ENCODE measurements at regions not wholly inside any gene's neighbourhood (a gene's known extent, or its start where the extent isn't known, plus 50 kb on each side); places are given as distances from the start of the nearest gene placed in this dataset.

DNA sequence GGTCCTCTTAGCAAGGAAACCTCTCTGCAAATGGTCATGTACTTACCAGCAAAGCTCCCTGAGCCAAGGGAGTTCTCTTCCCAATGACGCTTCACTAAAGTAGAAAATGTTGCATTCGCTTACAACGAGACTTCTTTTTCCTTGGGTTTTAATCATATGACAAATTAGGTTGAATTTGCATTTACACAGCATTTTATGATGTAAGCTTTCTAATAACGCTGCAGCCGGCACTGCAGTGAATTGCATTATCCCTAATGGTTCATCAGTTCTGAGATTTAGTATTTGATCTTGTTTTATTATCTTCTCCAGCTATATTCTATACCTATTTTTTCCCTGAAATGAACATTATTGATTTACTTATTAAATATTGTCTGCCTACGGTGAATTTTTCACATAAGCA, 339.3 kb upstream of the PFKP start:
- DNase-seq (ENCODE audit: low spot score), result no peak

DNA sequence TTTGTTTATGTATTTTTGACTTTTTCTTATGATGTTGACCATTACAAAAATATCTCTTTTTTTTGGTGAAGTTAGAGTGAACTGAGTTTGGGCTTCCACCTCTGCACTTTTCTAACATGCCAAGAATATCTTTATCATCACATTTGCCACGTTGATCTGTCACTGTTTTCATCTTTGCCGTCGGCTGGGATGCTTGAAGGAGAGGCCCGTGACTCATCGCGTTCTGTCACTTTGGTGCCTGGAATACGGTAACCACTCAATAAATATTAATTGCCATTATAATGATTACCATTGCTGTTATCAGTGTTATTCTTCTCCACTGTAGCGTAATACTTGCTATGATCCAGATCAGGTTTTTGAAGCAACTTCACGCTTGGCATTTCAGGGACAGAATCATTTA, 350.8 kb upstream of the PFKP start:
- DNase-seq (ENCODE audit: low spot score), result no peak

DNA sequence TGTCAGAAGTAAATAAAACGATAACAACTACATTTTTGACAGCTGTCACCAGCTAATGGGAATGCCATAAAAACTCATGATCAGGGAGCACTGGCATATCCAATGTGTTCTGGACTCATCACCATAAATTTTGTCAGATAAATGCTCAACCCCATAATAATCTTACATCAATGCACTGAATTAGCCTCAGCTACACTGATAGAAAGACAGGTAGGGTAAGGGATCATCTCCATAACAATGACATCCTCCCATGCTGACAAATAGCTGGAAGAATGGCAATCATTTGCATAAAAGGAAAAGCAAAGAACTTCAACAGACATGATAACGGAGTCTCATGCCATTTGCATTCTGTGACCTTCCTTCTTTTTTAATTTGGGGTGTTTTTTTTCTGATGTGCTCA, 352.8 kb upstream of the PFKP start:
- no peak for DNase-seq (ENCODE audit: low spot score)

DNA sequence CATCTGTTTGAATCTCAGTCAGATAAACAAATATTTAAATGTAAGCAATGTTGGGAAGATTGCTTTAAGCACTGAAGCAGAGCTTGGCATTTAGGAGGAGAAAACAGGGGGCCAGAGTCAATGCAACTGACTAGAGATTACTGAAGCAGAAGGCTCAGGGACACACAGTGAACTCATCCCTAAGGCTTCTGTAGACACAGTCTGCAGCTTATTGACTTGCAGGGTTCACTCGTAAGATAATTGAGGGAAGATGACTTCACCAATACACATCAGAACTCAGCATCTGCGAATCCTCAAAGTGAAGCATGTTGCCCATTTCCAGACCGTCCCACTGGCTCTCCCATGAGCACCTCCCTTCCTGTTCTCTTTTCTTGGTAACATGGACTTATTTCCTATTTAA, 363.4 kb upstream of the PFKP start:
- no peak for DNase-seq (ENCODE audit: low spot score)

DNA sequence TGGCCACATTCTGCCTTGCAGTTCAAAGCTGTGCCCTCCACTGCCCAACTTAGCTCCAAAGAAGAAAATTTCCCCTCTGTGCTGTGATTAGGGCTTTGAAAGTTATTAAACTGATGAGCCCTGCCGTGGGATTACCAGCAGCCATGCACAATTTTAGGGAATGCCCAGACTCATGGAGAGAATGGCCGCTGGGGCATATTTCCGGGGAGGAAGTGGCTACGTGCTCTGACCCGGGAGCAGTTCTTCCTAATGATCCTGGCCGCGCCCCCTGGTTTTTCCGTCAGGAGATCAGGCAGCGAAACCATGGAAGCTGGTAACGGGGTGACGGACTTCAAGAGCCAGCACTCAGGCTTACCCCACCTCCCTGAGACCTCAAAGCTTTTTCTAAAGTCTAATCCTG, 365.5 kb upstream of the PFKP start:
- no peak for DNase-seq (ENCODE audit: low spot score)

DNA sequence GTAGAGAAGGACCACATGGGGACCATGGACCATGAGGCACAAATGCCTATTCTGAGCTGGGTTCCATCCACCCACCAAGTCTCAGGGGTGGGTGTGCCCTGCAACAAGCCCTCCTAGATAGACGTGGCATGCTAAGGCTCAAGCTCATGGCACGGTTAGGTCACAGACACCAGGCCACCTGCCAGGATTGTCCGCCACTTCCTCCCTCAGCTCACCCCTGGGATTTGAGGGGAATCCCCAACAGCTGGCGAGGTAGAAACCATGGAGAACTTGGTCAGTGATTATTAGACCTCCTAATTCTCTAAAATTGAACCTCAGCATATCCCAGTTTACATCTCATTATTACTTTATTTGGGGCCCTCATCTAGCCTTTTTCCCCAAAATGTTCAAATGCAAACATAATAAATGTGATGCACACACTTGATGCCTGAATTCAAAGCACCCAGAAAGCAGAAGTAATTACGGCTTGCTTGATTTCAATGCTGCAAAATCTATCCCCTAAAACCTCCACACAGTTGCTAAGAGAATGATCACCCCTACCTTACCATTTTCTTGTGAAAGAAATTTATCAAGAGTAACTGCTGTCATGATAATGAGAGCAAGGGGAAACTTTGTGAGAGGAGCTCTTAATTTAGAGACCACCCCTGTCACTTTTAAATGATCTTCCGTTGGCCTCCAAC, 366.6 kb upstream of the PFKP start:
- DNase-seq (ENCODE audit: low spot score), result no peak

DNA sequence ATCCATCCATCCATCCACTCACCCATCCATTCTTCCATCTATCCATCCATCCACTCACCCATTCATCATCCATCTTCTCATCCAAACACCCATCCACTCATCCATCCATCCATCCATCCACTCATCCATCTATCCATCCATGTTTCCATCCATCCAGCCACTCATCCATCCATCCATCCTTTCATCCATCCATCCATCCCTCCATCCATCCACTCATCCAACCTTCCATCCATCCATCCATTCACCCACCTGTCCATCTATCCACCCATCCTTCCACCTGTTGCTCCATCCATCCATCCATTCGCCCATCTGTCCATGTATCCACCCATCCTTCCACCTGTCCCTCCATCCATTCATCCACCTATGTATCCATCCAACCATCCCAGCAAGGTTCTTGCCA, 378.4 kb upstream of the PFKP start:
- no peak for DNase-seq (ENCODE audit: low spot score)

DNA sequence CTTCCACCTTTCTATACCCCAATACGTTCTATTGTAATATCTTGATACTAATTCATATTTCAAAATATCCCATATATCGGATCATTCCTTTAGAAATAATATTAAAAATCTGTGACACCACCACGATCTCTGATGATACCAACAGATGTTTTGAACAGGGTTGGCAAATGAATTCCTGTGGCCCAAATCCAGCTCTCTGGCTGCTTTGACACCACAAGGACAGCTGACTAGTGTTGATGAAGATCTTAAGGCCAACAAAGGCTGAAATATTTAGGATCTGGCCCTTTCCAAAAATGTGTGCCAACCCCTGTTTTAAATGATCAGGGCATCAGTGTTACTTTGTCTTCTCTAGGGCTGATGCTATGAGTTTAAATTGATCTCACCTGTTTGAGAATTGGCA, 380.7 kb upstream of the PFKP start:
- no peak for DNase-seq (ENCODE audit: low spot score)

DNA sequence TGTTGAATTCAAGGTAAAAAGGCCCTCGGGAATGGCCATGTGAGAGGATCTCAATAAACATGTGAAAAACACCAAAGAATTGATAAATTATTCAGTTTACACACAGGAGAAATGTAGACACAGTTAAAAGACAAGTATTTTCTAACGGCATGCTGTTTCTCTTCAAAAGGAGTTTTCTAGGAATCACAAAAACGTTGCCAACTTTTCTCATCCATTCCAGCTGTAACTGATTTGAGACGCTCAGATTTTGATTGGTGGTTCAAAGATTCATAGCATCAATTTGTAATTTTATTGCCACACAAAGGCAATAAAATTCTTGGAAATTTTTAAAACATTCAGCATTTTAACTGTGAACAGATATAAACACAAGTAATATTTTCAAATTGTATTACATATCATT, 384.9 kb upstream of the PFKP start:
- DNase-seq (ENCODE audit: low spot score), result no peak

DNA sequence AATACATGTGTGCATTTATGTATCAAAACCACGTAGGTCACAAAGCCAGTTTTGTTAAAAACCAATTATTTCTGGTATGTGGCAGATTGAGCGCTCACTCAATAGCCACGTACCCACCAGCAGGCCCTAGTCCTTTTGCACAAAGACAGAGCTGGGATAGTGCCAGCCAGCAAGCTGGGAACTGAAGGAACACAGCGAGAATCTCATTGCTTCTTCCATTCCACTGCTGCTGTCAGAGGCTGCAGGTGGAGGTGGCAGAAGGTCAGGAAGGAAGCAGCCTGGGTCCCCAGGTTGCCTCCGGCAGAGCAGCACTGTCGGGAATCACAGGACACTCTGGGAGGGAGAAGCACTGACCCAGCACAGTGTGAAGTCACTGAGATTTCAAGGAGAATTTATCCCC, 385.5 kb upstream of the PFKP start:
- peak; percentile 68 for DNase-seq (ENCODE audit: low spot score)

DNA sequence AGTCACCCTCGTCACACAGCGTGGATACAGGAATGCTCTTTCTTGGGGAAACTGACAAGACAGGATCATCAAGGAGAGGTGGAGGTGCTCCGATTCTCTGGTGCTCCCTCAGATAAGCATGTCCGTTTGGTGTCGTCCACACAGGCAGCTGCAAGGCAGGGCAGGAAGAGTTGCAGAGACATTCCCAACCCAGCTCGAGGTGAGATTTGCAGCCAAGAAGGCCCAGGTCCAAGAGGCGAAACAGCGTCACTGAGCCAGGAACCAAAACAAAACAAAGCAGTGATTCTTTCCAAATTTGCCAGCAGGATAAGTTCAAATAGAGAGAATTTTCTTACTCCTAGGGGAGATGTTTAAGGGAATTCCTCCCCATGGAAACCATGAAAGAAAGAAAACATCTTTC, 386.5 kb upstream of the PFKP start:
- peak; percentile 46 for DNase-seq (ENCODE audit: low spot score)

DNA sequence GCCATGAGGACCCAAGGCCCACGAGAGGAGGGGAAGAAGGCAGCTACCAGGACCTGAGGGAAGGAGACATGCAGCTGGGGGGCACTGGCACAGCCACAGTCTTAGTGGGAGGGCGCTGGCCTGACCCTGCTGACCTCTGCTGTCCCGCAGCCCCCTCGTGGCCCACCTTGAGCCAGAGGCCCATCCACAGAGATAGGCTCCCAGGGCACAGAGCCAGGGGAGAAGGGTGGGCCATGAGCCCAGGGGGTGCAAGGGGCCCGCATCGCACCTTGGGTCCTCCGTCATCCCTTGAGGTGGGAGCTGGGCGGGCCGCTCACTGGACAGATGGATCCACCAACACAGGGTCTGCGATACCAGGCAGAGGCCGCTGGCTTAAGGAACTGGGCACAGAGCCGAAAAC, 387.7 kb upstream of the PFKP start:
- DNase-seq (ENCODE audit: low spot score), result no peak

DNA sequence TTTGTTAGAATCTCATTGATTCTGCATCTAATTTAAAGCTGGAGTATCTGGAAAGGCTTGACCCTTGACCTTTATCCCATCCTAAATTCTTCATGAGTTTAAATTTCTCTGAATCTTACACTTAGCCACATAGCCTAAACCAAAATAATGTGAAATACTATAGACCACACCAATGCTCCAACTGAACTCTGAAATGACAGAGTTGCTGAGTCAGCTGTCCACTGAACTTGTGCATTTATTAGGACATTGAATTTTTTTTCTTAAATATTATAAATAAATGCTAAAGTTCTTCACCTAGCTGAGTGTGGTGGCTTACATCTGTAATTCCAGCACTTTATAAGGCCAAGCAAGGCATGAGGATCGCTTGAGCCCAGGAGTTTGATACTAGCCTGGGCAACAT, 390.9 kb upstream of the PFKP start:
- DNase-seq (ENCODE audit: low spot score), result no peak

DNA sequence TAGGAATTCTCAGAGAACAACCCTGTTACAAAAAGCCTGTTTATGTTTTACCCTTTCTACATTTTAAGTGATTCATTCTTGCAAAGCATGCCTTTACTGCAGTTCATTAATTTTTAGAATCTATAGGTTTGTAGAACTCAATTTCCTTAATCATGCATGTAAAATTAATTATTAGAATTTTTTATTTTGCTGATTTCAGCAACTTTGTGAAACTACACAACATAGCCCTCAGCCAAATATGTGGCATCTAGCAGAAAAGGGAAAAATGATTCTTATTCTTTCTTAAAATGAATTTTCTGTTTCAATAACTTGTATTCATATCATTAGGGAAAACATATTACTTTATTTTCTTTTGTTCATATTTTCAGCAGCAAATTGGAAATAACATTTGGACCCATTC, 392.9 kb upstream of the PFKP start:
- no peak for DNase-seq (ENCODE audit: low spot score)

DNA sequence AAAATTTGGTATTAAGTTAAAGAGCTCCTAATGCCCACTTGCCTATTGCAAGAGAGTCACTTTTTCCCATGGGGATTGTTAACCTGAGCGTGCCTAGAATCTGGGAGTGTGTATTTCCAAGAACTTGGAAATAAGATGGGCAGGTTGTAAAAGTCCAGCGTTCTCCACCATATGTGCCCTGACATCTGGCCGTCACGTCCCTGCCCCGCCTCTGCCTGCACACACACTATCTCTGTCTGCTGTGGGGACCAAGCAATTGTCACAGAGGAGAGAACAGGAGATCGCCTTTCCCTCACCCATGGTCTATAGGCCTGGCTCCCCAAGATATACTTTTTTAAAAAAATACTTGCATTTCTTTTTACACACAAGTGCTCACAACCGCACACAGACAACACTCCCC, 396.5 kb upstream of the PFKP start:
- DNase-seq (ENCODE audit: low spot score), result no peak

DNA sequence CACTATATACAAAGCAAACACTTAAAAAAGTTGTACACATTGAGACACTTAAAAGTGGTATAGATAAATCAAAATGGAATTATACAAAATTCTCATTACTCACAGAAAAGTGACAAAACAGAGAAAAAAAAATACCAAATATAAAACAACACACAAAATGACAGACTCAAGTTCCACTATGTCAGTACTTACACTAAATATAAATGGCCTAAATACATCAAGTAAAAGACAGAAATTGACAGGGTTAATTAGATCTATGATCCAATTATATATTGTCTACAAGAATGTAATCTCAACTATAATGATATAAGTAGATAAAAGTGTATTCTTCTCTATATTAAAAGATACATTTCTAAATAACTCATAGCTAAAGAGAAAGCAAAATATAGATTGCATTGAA, 401.6 kb upstream of the PFKP start:
- DNase-seq (ENCODE audit: low spot score), result no peak

DNA sequence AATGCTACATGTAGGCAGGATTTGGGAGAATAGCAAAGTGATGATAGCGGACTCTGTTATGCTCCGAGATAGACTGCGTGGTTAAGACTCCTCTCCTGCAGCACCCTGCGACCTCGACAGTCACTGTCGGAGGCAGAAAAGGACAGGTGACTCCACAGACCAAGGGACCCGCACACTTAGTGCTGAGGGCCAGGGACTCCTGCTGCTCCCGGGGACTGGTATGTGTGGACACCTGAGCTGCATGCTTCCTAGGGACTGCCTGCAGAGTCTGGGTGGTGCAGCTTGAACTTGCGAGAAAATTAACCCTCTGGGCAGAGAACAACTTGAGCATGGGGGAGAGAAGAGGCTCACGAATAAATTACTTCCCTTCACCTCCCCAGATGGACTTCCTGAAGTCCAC, 407.1 kb upstream of the PFKP start:
- DNase-seq (ENCODE audit: low spot score), result no peak

DNA sequence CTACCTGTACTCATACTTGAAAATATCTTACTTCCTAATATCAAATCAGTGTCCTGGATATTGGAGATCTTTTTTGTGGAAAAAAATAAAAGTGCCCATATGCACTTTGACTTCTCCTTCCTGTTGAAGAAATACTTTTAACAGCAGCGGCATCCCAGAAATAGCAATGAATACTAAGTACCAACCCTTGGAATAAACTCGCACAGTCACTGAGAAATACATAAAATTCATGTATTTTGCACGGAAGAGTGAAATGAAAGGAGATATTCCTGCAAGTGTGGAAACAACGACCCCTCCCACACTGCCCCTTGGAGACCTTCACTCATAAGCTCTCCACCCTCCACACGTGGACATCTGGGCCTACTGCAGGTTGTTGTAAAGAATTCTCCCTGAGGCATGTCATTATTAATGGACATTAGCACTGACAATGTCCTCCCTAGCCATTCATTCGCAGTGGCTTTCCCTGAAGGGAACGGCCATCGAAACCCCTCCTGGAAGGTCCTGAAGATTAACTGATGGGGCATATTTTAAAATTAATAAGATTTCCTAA, 407.6 kb upstream of the PFKP start:
- no peak for DNase-seq (ENCODE audit: low spot score)

DNA sequence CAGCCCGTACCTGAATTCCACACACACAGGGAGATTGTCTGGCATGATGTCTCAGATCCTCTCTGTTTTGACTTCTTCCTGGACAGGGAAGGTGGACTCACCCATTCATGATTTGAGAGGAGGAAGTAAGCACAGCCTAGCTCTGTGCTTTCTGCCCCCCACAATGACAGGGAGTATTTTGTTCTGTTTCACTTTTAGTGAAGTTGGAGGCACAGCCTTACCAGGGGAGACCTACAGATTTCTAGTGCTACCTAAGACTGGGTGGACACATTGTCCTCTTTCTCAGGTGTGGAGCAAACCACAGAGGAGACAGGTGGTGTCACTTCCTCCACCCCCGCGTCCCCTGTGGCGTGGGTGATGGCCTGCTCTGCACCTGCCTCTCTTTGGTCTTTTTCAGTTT, 408.6 kb upstream of the PFKP start:
- no peak for DNase-seq (ENCODE audit: low spot score)

DNA sequence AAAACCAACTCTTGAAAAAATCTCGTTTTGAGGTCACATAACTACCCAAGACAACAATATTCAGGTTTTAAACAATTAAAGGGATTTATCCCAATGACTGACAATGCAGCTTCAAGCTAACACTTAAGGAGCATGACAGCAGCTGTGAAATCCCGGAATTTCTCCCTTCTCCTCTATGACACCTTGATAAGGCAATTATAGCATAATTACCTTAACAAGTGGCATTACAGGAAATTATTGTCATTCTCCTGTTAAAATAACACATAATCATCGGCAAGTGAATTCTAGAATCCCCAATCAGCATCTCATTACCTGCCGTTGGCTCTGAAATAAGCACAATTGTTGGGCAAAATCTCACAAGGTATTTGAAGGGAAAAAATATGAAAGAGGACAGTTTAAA, 417.0 kb upstream of the PFKP start:
- no peak for DNase-seq (ENCODE audit: low spot score)

DNA sequence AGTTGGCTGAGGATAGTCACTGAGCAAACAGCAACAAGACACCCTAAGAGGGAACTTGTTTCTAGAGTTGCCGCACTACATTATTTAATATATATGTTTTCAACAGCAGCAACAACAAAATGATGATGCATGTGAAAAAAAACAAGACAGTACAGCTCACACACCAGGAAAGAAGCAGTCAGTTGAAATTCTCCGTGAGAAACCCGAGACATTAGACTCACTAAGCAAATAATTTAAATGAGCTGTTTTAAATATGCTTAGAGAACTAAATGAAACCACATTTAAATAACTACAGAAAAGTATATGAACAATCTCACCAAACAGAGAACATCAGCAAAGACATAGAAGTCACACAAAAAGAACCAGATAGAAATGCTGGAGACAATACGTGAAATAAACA, 426.3 kb upstream of the PFKP start:
- no peak for DNase-seq (ENCODE audit: low spot score)

DNA sequence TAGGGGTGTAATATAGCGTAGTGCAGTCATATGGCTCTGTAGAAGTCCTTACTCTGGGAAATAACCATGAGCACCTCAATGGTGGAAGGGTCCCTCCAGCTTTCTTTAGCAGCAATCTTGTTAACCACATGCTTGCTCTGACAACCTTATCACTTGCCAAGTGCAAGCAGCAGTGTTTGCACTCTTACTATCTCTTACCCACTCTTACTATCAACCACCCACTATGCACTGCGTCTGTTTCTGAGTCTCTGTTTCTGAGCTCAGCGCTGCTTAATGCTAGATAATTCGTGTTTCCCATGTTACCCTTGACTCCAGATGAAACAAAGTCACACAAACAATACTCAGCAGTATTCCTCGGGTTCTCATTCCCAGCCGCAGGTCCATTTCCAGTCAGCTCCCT, 433.7 kb upstream of the PFKP start:
- DNase-seq (ENCODE audit: low spot score), result no peak

DNA sequence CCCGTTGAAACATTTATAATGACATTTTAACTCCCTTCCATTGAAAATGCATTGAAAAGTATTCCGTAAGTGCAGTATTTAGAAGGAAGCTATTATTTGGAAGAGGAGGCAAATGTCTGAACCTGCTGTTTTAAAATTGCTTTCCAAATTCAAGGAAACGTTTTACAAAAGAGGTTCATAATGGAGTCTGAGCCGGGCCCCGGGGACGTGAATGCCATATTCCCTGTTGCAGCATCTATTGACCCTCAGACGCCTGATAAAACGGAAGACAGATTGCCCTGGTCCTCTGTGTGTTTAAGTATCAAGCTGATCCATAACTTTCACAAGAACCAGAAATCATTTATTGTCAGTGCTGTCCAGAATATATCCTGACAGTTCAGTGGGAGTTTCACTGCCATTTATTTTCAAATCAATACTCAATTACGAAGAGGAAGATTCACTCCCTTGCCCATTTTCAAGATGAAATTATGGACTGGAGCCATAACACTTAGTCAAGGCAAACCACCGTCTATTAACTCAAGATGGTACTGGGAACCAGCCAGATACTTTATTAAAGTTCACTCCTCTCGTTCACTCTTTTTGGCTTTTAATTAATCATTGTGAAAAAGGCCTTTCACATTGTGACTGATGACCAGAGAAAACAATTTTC, 435.7 kb upstream of the PFKP start:
- DNase-seq (ENCODE audit: low spot score), result no peak

DNA sequence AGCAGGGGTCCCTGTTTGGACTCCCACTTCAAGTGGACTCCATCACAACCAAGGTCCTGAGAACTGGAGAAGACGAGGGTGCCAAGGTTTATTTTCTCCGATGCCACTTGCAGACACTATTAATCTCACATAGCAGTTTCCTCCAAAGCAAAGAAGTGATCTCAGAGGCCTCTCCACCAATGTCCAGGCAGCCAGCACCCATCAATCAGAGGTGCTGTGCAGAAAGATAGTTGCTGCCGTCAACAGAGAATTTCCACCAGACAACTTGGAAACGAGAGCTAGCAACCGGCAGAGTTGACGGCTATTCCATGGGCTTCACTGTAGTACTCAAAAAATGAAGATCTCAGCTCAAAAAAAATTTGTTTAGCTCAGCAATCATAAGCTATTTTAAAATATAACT, 438.6 kb upstream of the PFKP start:
- no peak for DNase-seq (ENCODE audit: low spot score)
